ENCODE measurements at regions not wholly inside any gene's neighbourhood (a gene's known extent, or its start where the extent isn't known, plus 50 kb on each side); places are given as distances from the start of the nearest gene placed in this dataset.

DNA sequence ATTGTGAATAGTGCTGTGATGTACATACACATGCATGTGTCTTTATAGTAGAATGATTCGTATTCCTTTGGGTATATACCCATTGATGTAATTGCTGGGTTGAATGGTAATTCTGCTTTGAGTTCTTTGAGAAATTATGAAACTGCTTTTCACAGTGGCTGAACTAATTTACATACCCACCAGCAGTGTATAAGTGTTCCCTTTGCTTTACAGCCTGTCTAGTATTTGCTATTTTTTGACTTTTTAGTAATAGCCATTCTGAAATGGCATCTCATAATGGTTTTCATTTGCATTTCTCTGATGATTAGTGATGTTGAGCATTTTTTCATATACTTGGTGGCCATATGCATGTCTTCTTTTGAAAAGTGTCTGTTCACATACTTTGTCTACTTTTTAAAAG, 54.5 kb upstream of the FAM78B start:
- no peak for DNase-seq (ENCODE audit: low read depth)

DNA sequence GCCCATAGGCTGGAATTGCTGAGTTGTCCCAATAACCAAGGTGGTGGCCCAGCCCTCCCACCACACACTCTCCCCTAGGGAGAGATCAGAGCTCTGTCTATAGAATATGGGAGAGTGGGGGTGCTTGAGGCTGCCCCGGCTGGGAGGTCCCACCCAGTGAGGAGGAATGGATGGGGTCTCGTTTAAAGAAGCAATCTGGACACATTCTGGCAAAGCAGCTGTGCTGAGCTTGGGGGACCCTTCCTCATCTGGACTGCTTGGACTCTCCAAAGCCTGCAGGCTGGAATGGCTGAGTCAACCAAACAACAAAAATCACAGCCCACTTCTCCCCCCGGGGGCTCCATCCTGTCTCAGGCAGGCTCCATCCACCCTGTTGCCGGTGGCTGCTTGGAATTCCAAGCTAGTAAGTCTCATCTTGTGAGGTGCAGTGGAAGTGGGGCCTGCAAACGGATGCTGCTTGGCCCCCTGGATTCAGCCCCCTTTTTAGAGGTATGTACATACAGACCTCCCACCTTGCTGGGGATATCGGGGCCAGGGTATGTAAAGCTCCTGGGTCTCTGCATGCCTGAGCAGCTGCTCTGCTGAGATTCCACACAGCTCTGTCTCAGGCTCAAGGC, 67.1 kb upstream of the FAM78B start:
- no peak for DNase-seq (ENCODE audit: low read depth)

DNA sequence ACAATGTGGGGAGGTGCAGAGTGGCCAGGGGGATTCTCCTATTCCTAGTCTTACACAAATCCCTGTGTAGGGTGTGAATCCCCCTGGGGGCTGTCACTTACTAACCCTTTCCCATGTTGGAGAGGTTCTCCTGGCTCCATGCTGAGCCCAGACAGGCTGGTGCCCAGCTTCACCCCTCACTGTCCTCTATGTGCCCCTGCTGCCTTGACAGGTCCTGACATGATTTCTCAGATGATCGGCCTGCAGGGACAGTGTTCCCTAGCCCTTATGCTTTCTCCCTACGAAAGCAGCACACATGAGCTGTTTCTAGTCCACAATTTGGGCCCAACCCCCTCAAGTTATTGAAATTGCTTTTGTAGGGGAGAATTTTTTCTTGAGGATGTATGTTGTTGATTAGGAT, 68.9 kb upstream of the FAM78B start:
- DNase-seq (ENCODE audit: low read depth): no peak

DNA sequence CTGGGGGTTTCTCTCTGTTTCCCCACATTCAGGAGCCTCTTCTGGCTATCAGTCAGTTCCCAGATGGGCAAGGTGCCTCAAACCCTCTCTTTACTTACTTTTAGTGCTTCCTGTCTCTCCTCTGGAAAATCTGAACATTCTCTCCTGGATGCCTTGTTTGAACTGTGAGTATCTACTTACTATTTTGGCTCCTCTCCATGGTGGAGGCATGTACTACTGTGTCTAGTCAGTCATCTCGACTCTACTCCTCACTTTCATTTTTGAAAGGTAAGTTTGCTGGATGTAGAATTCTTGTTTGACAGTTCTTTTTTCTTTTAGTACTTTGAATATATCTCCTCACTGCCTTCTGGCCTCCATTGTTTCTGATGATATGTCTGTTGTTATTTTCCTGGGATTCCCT, 70.9 kb upstream of the FAM78B start:
- no peak for DNase-seq (ENCODE audit: low read depth)

- no peak for DNase-seq (ENCODE audit: low read depth)
Measured at GRCh38 chr1:166253076-166253779, 86.4 kb upstream of the FAM78B start.

DNA sequence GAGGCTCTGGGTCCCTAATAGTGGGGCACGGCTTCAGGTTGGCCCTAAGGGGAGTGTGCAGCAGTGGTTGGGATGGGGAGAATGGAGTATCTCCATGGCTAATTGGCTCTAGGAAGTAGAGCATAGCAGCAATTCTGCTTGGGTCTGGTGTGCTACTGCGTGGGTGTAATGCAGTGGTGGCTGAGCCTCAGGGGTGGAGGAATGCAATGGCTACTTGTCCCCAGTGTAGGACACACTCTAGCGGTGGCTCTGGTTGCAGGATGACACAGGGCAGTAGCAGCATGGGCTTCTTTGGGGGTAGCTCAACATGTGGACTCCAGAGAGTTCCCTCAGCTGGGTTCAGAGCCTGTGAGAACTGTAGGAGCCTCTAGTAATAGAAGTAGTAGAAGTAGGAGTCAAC, 91.2 kb upstream of the FAM78B start:
- DNase-seq (ENCODE audit: low read depth): no peak

DNA sequence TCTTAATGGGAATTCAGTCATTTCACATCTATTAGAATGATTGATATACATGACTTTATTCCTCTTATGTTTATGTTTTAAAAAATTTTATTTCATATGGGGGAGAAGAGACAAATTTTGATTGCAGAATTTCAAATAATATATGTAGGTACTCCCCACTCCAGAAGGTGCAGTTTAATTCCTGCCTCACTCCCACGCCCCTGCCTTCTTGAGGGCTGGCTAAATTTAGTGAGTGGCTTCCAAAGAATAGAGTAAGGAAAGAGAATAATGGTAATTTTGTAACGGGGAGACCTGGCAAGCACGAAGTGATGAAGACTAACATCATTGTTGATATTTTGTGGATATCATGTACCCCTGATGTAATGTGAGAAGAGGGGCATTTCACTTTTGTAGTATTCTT, 94.7 kb upstream of the FAM78B start:
- DNase-seq (ENCODE audit: low read depth): no peak

GRCh38 chr1:166270476-166271150, 103.8 kb upstream of the FAM78B start:
- no peak for DNase-seq (ENCODE audit: low read depth)

DNA sequence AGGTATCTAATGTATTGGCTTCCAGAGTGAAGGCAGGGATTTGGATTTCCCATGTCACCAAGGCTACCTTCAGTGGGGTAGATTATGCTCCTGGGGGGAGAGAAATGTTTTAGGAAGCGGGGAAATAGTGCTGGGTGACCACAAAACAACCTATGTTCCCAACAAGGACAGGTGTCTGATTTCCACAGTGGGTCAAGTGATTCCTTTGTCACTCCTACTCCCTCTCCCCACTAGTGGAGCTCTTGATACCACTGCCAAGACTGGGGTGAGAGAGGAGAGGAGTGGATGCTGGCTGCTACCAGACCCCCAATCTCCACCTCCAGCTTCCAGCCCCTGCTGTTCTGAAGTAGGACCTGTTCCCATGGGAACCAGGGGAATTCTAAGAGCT, 104.3 kb upstream of the FAM78B start:
- no peak for DNase-seq (ENCODE audit: low read depth)

- no peak for DNase-seq (ENCODE audit: low read depth)
Measured at GRCh38 chr1:166272155-166272554, 105.4 kb upstream of the FAM78B start.

GRCh38 chr1:166272851-166273250, 106.0 kb upstream of the FAM78B start:
- no peak for DNase-seq (ENCODE audit: low read depth)

DNA sequence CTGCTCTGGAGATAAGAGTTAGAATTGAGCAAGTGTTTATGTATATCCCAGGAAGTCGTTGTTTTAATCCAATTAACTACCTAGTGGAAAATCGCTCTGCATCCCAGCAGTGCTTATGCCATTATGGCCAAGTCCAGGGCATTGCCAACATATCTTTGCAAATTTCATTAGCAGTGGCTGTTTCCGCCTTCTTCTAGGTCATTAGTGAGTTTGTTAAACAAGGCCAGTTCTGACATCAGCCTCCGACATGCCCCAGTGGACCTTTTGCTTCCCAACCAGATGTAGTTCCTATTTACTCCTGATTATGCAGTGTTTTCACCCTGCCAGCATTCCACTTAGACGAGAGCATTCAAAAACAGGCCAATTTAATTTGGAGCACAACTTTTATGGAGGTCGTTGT, 106.8 kb upstream of the FAM78B start:
- DNase-seq (ENCODE audit: low read depth): no peak

- no peak for DNase-seq (ENCODE audit: low read depth)
Measured at GRCh38 chr1:166282391-166283137, 115.8 kb upstream of the FAM78B start.

DNA sequence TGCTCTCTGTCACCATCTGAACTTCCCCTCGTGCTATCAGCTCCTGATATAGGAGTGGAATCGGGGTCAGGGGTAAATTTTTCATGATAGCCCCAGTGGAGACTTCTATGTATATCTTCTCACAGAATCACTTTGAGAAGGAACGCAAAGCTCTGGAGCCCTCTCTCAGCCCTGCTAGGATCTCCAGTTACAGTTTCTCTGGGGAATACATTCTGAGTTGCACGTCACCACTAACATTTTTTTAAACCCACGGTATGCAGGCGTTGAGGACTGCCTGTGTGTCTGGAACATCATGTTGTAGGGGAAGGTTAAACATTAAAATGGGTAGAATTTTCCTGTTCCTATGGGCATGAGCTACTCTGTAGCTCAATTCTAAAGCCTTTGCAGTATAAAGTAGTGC, 116.4 kb upstream of the FAM78B start:
- DNase-seq (ENCODE audit: low read depth): no peak

DNA sequence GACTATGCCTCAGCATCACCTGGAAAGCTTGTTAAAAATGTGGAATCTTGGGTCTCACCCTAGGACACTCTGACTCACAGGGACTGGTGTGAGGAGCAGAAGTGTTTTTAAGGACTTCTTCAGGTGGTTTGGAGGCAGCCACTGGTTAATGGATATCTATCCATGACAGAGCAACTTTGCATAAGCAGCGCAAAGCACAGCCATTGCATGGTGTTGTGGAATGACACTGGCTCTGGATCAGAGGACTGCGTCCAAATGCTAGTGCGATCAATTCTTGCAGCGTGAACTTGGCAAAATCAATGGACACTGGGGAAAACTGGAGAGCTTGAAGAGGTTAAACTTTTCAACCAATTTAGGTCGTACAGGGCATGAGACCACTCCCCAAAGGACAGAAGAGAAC, 116.8 kb upstream of the FAM78B start:
- no peak for DNase-seq (ENCODE audit: low read depth)

- DNase-seq (ENCODE audit: low read depth): no peak
Measured at GRCh38 chr1:166289309-166290050, 122.7 kb upstream of the FAM78B start.

DNA sequence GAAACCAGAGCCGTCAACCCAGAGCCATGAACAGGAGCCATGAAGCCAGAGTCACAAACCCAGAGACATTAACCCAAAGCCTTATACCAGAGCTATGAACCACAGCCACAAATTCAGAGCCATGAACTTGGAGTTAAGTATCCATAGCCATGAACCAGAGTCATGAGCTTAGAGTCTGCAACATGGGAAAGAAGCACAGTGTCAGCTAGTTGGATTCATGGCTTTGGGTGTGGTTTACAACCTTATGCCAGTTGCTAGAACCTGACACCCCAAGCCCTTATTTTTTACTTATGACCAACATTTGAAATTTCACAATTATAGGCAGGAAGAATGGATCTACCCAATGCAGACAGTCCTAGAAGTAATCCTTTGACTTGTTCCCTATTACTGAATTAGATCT, 128.9 kb upstream of the FAM78B start:
- DNase-seq (ENCODE audit: low read depth): no peak

- DNase-seq (ENCODE audit: low read depth): no peak
Measured at GRCh38 chr1:166297993-166298392, 131.2 kb upstream of the FAM78B start.

GRCh38 chr1:166300767-166301166, 134.0 kb upstream of the FAM78B start:
- DNase-seq (ENCODE audit: low read depth): no peak

GRCh38 chr1:166302989-166303758, 136.4 kb upstream of the FAM78B start:
- DNase-seq (ENCODE audit: low read depth): no peak

DNA sequence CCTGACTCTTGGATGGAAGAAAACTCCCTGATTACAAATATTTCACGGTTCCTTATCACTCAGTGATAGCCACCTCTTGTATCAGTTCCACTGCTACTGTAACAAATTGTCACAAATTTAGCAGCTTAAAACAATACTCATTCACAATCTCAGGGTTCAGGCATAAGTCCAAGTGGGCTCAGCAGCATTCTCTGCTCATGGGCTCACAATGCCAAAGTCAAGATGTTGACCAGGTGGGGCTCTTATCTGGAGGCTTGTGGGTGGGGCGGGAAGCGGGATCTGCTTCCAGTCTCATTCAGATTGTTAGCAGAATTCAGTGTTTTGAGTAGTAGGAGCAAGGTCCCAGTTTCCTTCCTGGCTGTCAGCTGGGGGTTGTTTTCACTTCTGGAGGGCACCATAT, 137.3 kb upstream of the FAM78B start:
- no peak for DNase-seq (ENCODE audit: low read depth)
